ENCODE measurements at regions not wholly inside any gene's neighbourhood (a gene's known extent, or its start where the extent isn't known, plus 50 kb on each side); places are given as distances from the start of the nearest gene placed in this dataset.
A peak's percentile ranks its signal among the peaks of the same experiment; 100 is the strongest.

DNA sequence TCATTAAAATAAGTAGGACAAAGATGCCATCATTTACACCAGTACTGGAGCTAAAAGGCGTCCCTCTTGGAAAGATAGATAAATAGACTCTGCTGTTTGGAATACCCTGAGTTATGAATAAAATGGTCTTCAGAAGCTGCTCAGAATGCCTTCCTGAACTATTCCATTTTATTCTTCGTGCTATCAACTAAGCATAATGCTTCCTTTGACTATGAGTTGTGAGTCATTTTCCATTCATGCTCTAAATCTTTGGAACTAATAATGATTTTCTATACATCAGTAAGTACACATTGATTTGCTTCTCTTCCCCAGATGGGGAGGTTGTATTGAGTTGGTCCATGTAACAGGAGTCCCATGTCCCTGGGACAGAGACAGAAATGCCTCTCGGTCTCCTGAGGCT lies 98.3 kb upstream of the PDE7B start:
- Histone ChIP-seq H3K27me3 (ENCODE audit: control insufficient read depth, insufficient read depth, low read length) (no peaks in the 10 kb centered on the region), H3K4me2 (ENCODE audit: extremely low read depth, insufficient read depth, low read length) (no peak overlapping the region), H2AFZ (ENCODE audit: low read length) (no peak overlapping the region), H3K27ac (ENCODE audit: insufficient read depth, low read length) (no peak overlapping the region), H3K9me3 (ENCODE audit: control insufficient read depth, insufficient read depth, low read depth, low read length) (no peaks in the 10 kb centered on the region), H4K20me1 (ENCODE audit: control insufficient read depth, extremely low read depth, insufficient read depth, low read length) (no peaks in the 10 kb centered on the region), H3K4me3 (replicated peaks in 1 of 4; ENCODE audit: control extremely low read depth in 1 of 4, insufficient read depth in 1 of 4, low read depth in 3 of 4, low read length in 4 of 4) (no peak overlapping the region), H3K79me2 (ENCODE audit: control insufficient read depth, insufficient read depth, low read length) (no peaks in the 10 kb centered on the region), H3K36me3 (ENCODE audit: control insufficient read depth, insufficient read depth, low read length) (no peaks in the 10 kb centered on the region), H3K9ac (ENCODE audit: insufficient read depth, low read length) (no peak overlapping the region), H3K4me1 (ENCODE audit: control insufficient read depth, extremely low read depth, insufficient read depth, low read length) (no peaks in the 10 kb centered on the region)
- no peak for TF ChIP-seq EZH2 (IDR thresholded peaks at IDR 0.05; ENCODE audit: low read length, missing control alignments)
- TF ChIP-seq, protein P1, sequence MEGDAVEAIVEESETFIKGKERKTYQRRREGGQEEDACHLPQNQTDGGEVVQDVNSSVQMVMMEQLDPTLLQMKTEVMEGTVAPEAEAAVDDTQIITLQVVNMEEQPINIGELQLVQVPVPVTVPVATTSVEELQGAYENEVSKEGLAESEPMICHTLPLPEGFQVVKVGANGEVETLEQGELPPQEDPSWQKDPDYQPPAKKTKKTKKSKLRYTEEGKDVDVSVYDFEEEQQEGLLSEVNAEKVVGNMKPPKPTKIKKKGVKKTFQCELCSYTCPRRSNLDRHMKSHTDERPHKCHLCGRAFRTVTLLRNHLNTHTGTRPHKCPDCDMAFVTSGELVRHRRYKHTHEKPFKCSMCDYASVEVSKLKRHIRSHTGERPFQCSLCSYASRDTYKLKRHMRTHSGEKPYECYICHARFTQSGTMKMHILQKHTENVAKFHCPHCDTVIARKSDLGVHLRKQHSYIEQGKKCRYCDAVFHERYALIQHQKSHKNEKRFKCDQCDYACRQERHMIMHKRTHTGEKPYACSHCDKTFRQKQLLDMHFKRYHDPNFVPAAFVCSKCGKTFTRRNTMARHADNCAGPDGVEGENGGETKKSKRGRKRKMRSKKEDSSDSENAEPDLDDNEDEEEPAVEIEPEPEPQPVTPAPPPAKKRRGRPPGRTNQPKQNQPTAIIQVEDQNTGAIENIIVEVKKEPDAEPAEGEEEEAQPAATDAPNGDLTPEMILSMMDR (conservative IDR thresholded peaks at IDR 0.05 in 1 of 2, IDR thresholded peaks at IDR 0.05 in 1 of 2; ENCODE audit: low read depth in 1 of 2, low read length in 2 of 2) = no peak
- DNase-seq (ENCODE audit: low read depth in 2 of 2) = peak in 1 of 2 donors; percentile 12

DNA sequence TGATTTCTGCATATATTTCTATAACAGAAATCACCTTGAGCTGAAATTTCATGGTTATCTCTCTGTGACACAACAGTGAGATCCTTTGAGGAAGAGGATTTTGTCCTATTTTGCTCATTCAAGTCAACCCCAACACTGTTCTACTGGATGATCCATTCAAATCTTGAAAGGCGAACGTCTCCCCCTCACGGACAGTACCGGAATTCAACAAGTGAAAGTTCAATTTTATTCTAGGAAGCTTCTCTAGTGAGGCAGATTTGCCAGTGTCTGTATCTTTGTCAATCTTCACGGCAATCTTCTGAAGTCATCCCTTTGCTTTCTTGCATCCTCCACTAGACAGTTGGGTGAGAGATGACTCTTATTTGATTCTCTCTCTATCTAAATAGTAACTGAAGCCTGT lies 91.7 kb upstream of the PDE7B start:
- TF ChIP-seq, protein P1 (conservative IDR thresholded peaks at IDR 0.05 in 1 of 2, IDR thresholded peaks at IDR 0.05 in 1 of 2; ENCODE audit: low read depth in 1 of 2, low read length in 2 of 2) = no peak
- no peak for TF ChIP-seq EZH2 (IDR thresholded peaks at IDR 0.05; ENCODE audit: low read length, missing control alignments)
- Histone ChIP-seq H4K20me1 (ENCODE audit: control insufficient read depth, extremely low read depth, insufficient read depth, low read length) (no peaks in the 10 kb centered on the region), H3K79me2 (ENCODE audit: control insufficient read depth, insufficient read depth, low read length) (no peaks in the 10 kb centered on the region), H3K27me3 (ENCODE audit: control insufficient read depth, insufficient read depth, low read length) (no peaks in the 10 kb centered on the region), H3K27ac (ENCODE audit: insufficient read depth, low read length) (no peak overlapping the region), H3K4me1 (ENCODE audit: control insufficient read depth, extremely low read depth, insufficient read depth, low read length) (no peaks in the 10 kb centered on the region), H3K36me3 (ENCODE audit: control insufficient read depth, insufficient read depth, low read length) (no peaks in the 10 kb centered on the region), H3K4me3 (replicated peaks in 1 of 4; ENCODE audit: control extremely low read depth in 1 of 4, insufficient read depth in 1 of 4, low read depth in 3 of 4, low read length in 4 of 4) (no peak overlapping the region), H3K9ac (ENCODE audit: insufficient read depth, low read length) (no peak overlapping the region), H3K4me2 (ENCODE audit: extremely low read depth, insufficient read depth, low read length) (no peak overlapping the region), H3K9me3 (ENCODE audit: control insufficient read depth, insufficient read depth, low read depth, low read length) (no peaks in the 10 kb centered on the region), H2AFZ (ENCODE audit: low read length) (no peak overlapping the region)
- DNase-seq (ENCODE audit: low read depth in 2 of 2) = peak in 1 of 2 donors; percentile 17

DNA sequence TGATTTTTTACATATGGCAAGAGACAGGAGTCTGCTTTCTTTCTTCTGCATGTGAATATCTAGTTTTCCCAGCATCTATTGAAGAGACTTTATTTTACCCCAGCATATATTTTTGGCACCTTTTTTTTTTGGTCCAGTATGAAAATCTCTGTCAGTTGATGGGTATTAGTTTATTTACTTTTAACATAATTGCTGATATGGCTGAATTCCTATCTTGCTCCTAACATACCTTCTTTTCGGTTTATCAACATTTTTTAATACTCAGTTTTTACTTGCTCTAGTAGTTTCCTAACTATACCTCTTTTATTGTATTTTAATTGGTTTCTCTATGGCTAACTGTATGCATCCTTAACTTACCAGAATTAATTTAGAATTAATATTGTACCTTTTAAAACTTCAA lies 77.5 kb upstream of the PDE7B start:
- no peak for DNase-seq (ENCODE audit: low read depth in 2 of 2)
- no peaks in the 10 kb centered on the region for H3K79me2 ChIP-seq (ENCODE audit: control insufficient read depth, insufficient read depth, low read length)
- H3K9ac ChIP-seq (ENCODE audit: insufficient read depth, low read length) = no peak overlapping the region
- H3K4me3 ChIP-seq (replicated peaks in 1 of 4; ENCODE audit: control extremely low read depth in 1 of 4, insufficient read depth in 1 of 4, low read depth in 3 of 4, low read length in 4 of 4) = no peak overlapping the region
- H4K20me1 ChIP-seq (ENCODE audit: control insufficient read depth, extremely low read depth, insufficient read depth, low read length) = no peaks in the 10 kb centered on the region
- no peak overlapping the region for H3K4me2 ChIP-seq (ENCODE audit: extremely low read depth, insufficient read depth, low read length)
- no peak overlapping the region for H2AFZ ChIP-seq (ENCODE audit: low read length)
- H3K27ac ChIP-seq (ENCODE audit: insufficient read depth, low read length) = no peak overlapping the region
- no peaks in the 10 kb centered on the region for H3K4me1 ChIP-seq (ENCODE audit: control insufficient read depth, extremely low read depth, insufficient read depth, low read length)
- TF ChIP-seq EZH2 (IDR thresholded peaks at IDR 0.05; ENCODE audit: low read length, missing control alignments) = no peak
- TF ChIP-seq, protein P1 (conservative IDR thresholded peaks at IDR 0.05 in 1 of 2, IDR thresholded peaks at IDR 0.05 in 1 of 2; ENCODE audit: low read depth in 1 of 2, low read length in 2 of 2) = no peak
- H3K36me3 ChIP-seq (ENCODE audit: control insufficient read depth, insufficient read depth, low read length) = no peaks in the 10 kb centered on the region
- no peaks in the 10 kb centered on the region for H3K9me3 ChIP-seq (ENCODE audit: control insufficient read depth, insufficient read depth, low read depth, low read length)
- H3K27me3 ChIP-seq (ENCODE audit: control insufficient read depth, insufficient read depth, low read length) = no peaks in the 10 kb centered on the region
